GM21390 (cell line): ENCODE measurements at regions not wholly inside any gene's neighbourhood (a gene's known extent, or its start where the extent isn't known, plus 50 kb on each side); places are given as distances from the start of the nearest gene placed in this dataset.

Experiments
- ATAC-seq: cut with Tn5 transposase; IDR thresholded peaks from one replicate; pipeline ENCODE4 v1.9.1; 2021; ENCODE audit not compliant: unreplicated experiment

- ATAC-seq, result no peak
Observed at GRCh38 chr14:58836303-58836974, 198.7 kb downstream of the DACT1 start.

- no peak for ATAC-seq
Observed at GRCh38 chr14:58839233-58839632, 201.5 kb downstream of the DACT1 start.

DNA sequence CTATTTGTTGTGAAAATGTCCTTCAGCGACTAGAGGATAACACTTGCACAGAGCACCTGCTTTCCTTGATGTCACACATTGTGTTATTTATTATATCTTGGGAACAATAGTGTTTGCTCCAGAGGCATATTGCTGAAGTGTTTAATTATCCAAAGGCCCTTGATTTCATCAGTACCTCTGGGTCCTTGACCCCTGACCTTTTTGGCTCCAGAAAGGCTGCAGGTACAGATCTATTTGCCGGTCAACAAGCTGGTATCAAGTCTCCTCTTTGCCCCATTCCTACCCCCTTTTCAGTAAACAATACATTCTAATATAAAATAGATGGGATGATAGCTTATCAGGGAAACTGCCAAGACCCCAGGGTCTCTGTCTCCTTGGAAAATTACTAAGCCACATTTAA is 206.8 kb downstream of the DACT1 start:
- ATAC-seq, result no peak

GRCh38 chr14:58846682-58847465 is 209.1 kb downstream of the DACT1 start:
- no peak for ATAC-seq

DNA sequence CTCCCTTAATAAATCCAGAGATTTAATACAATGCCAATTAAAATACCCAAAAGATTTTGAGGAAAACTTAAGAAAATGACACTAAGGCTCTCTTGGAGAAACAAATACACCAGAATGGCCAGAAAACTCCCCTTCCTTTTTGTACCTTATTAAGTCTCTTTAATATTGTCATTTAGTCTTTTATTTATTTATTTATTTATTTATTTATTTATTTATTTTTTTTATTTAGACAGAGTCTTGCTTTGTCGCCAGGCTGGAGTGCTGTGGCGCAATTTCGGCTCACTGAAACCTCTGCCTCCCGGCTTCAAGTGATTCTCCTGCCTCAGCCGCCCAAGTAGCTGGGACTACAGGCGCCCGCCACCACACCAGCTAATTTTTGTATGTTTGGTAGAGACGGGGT is 210.6 kb downstream of the DACT1 start:
- ATAC-seq, result no peak

DNA sequence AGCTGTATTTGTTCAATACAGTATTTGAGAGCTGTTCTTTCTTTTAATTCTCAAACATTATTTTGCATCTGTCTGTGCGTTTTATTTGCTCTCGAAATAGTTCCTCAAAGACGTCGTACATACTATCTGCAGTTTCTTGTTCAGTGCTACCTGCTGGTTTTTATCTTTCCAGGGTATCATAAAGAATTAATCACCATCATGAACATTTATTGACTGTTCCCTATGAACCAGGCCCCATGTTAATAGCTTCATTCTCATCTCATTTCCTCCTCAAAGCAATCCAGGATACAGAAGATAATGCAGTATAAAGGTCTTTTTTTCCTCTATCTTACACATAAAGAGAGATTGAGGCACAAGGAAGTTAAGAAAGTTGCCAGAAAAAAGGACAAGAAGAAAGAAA is 211.8 kb downstream of the DACT1 start:
- no peak for ATAC-seq

DNA sequence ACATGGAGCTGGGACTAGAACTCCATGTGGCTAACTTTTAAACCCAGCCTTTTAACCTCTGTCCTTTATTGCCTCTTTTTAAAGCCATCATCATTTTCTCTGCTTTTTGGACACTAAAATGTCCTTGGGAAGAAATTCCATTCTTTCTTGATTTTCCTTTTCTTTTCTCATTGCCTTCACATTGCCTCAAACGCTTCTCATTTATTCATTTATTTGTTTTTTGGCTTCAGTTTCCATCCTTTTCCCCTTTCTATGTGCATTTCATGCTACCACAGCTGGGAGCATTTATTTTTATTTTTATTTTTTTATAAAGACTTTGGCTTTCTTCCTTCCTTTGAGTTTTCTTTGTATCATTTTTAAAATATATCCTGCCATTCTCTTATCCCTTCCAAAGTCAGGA is 212.2 kb downstream of the DACT1 start:
- ATAC-seq, result no peak

GRCh38 chr14:58861586-58861985 is 223.8 kb downstream of the DACT1 start:
- no peak for ATAC-seq

GRCh38 chr14:58862416-58863160 is 224.8 kb downstream of the DACT1 start:
- no peak for ATAC-seq

GRCh38 chr14:58863661-58864345 is 226.0 kb downstream of the DACT1 start:
- ATAC-seq, result no peak

DNA sequence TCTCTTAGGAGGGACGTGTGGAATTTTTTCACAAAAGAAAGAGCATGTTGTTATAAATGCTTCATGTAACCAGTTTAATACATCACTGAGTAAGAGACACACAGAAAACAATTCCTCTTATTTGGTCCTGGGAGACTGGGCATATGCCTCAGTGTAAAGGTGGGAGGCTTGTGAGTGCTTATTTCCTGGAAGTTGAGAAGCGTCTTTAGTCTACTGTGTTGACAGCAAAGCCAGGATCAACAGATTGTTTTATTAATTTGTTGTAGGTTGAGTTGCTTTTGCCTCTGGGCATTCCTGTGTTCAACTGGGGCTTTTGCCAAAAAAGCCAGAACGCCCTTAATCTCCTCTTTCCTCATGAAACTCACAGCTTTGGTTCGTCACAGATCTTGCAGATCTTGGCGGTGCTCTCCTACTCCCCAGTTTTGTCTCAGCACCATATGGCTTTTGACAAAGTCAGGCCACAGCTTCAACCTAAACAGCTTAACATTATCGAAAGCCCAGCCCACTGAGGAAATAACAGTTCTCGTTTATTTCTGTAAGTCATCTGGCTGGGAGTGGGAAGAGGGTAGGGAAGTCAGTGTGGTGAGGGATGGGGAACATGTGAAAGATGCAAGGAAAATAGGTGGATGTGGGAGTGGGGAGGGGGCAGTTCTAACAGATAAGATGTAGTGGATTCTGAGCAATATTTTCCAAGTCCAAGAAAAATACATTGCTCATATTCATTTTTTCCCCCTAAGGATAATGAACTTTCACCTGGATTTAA is 227.2 kb downstream of the DACT1 start:
- ATAC-seq, result no peak

- ATAC-seq, result no peak
Observed at GRCh38 chr14:58865514-58866281, 227.9 kb downstream of the DACT1 start.

DNA sequence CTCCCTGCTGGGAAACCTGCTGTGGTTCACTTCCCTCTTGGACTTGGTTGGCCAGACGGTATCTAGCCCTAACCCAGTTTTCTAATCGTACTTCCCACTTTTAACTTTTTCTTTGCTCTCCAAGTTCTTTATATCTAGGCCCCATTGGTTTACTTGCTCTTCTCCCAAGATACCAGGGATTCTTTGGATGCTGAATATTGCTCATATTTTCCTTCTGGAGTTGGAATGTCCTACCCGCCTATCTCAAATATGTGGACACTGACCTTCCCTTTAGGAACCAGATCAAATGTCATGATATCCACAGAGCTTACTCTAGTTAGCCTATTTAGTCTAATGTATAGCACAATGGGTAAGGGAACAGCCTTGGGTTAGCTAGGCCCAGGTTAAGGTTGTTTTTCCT is 228.6 kb downstream of the DACT1 start:
- no peak for ATAC-seq

DNA sequence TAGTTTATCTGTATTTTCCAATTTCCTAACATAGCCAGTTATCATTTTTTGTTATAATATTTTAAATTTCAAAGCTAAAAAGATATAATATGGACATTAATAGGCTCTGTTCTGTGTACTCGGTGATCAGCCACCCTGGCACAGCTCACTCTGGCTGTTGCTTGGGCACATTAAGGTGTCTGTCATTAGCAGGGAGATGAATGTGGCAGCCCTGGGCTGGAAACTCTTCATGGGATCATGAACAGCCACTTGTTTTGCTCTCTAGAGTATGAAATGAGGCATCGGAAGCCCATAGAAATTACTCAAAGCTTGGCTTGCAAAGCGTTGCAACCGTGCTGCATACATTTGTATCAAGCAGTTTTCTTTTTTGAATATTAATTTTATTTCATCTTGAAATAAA is 233.2 kb downstream of the DACT1 start:
- ATAC-seq, result no peak

GRCh38 chr14:58871573-58871972 is 233.8 kb downstream of the DACT1 start:
- no peak for ATAC-seq

- ATAC-seq, result no peak
Observed at GRCh38 chr14:58872061-58872460, 234.3 kb downstream of the DACT1 start.

- no peak for ATAC-seq
Observed at GRCh38 chr14:58873228-58873953, 235.6 kb downstream of the DACT1 start.

DNA sequence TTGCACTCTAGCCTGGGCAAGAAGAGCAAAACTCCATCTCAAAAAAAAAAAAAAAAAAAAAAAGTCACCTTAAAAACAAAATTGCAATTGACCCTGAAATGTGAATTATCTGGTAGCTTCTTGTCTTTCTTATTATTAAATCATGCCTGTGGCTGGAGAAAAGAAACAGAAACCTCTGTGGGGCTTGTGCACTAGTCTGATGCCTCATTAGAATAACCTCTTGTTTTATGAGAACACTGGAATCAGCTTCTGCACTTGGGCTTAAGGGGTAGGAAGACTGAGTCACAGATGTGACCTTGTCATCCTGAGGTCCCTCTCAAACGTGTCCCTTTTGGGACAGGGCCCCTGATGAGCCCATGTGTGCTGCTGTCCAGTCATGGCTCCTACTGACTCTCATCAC is 237.9 kb downstream of the DACT1 start:
- ATAC-seq, result no peak

- ATAC-seq, result no peak
Observed at GRCh38 chr14:58876608-58877007, 238.8 kb downstream of the DACT1 start.
